Neural progenitor cell (in vitro differentiated cells): ENCODE measurements at regions not wholly inside any gene's neighbourhood (a gene's known extent, or its start where the extent isn't known, plus 50 kb on each side); places are given as distances from the start of the nearest gene placed in this dataset.

ENCODE experiments used
- DNase-seq: peaks from one replicate; pipeline ENCODE4 v3.0.0-alpha.2; 2016; ENCODE audit warnings: low spot score
- H2AFZ ChIP-seq: fragments of 200-600 bp; sonication (generic); replicated peaks from 2 replicates; pipeline ENCODE4 v1.6.1; 2016; ENCODE audit warnings: antibody characterized with exemption
- H3F3A ChIP-seq: fragments of 200-600 bp; sonication (generic); 2 replicates; pipeline ENCODE4 v1.6.1; 2016; ENCODE audit warnings: antibody characterized with exemption, low read depth
- H3K27ac ChIP-seq: fragments of 200-600 bp; sonication (generic); 2 replicates; pipeline ENCODE4 v1.5.1; 2016; ENCODE audit warnings: mild to moderate bottlenecking
- H3K27me3 ChIP-seq: fragments of 200-600 bp; sonication (generic); 2 replicates; pipeline ENCODE4 v1.6.1; 2016; ENCODE audit warnings: mild to moderate bottlenecking, moderate library complexity
- H3K36me3 ChIP-seq: fragments of 200-600 bp; sonication (generic); 2 replicates; pipeline ENCODE4 v1.5.1; 2016
- H3K4me1 ChIP-seq: fragments of 200-600 bp; sonication (generic); 2 replicates; pipeline ENCODE4 v1.6.1; 2016; ENCODE audit warnings: mixed run types
- H3K4me2 ChIP-seq: fragments of 200-600 bp; sonication (generic); 2 replicates; pipeline ENCODE4 v1.6.1; 2016
- H3K4me3 ChIP-seq: fragments of 200-600 bp; sonication (generic); 2 replicates; pipeline ENCODE4 v1.5.1; 2016
- H3K79me2 ChIP-seq: fragments of 200-600 bp; sonication (generic); 2 replicates; pipeline ENCODE4 v1.6.1; 2016; ENCODE audit warnings: low read depth
- H3K9ac ChIP-seq: fragments of 200-600 bp; sonication (generic); 2 replicates; pipeline ENCODE4 v1.6.1; 2016
- H3K9me3 ChIP-seq: fragments of 200-600 bp; sonication (generic); 2 replicates; pipeline ENCODE4 v1.5.1; 2016; ENCODE audit warnings: low read depth
- H4K20me1 ChIP-seq: fragments of 200-600 bp; sonication (generic); 2 replicates; pipeline ENCODE4 v1.6.1; 2016; ENCODE audit warnings: low read depth
- H3K27ac Mint-ChIP-seq: 3 replicates; pipeline ENCODE4 v1.8.0; 2021; ENCODE audit warnings: mixed read lengths
- H3K27me3 Mint-ChIP-seq: 2 replicates; pipeline ENCODE4 v1.8.0; 2022; ENCODE audit warnings: low read depth, mild to moderate bottlenecking, inconsistent platforms, moderate library complexity, mixed read lengths; ENCODE audit not compliant: insufficient read depth
- H3K36me3 Mint-ChIP-seq: 3 replicates; pipeline ENCODE4 v1.8.0; 2021; ENCODE audit warnings: mixed read lengths
- H3K4me1 Mint-ChIP-seq: 3 replicates; pipeline ENCODE4 v1.8.0; 2021; ENCODE audit warnings: mixed read lengths
- H3K4me3 Mint-ChIP-seq: 3 replicates; pipeline ENCODE4 v1.8.0; 2021; ENCODE audit warnings: mild to moderate bottlenecking, moderate library complexity, mixed read lengths
- H3K9me3 Mint-ChIP-seq: 3 replicates; pipeline ENCODE4 v1.8.0; 2020; ENCODE audit warnings: mixed read lengths
- CTCF ChIP-seq: fragments of 200-600 bp; sonication (generic); IDR thresholded peaks from 2 replicates; pipeline ENCODE4 v1.5.1; 2017; ENCODE audit warnings: antibody characterized with exemption, mild to moderate bottlenecking
- EZH2 ChIP-seq: fragments of 200-600 bp; sonication (generic); IDR thresholded peaks from 2 replicates; pipeline ENCODE4 v1.6.1; 2017; ENCODE audit warnings: antibody characterized with exemption, mild to moderate bottlenecking, moderate library complexity
- EZH2phosphoT487 ChIP-seq: fragments of 200-600 bp; sonication (generic); IDR thresholded peaks from 2 replicates; pipeline ENCODE4 v1.6.1; 2017; ENCODE audit warnings: antibody characterized with exemption

GRCh38 chr20:6831461-6831860 is 64.0 kb downstream of the BMP2 start:
- no peak overlapping the region for H3K27ac ChIP-seq
- no peaks in the 10 kb centered on the region for H3K9me3 ChIP-seq
- Mint-ChIP-seq H3K4me3 (no peak overlapping the region), H3K27me3 (peaks cover 6% of the 10 kb centered on the region), H3K4me1 (no peaks in the 10 kb centered on the region), H3K27ac (no peak overlapping the region), H3K36me3 (no peaks in the 10 kb centered on the region), H3K9me3 (no peaks in the 10 kb centered on the region)
- H3K27me3 ChIP-seq: no peaks in the 10 kb centered on the region
- H3K36me3 ChIP-seq: no peaks in the 10 kb centered on the region
- no peak overlapping the region for H3K4me3 ChIP-seq
- no peaks in the 10 kb centered on the region for H4K20me1 ChIP-seq
- H3F3A ChIP-seq: peaks cover 6% of the 10 kb centered on the region
- no peak overlapping the region for H3K9ac ChIP-seq
- no peak overlapping the region for H2AFZ ChIP-seq
- no peak for TF ChIP-seq EZH2phosphoT487
- no peak for TF ChIP-seq CTCF
- no peak for TF ChIP-seq EZH2
- H3K4me2 ChIP-seq: no peak overlapping the region
- DNase-seq: no peak
- no peaks in the 10 kb centered on the region for H3K79me2 ChIP-seq
- no peaks in the 10 kb centered on the region for H3K4me1 ChIP-seq

- Histone ChIP-seq H3K4me1 (peaks cover 12% of the 10 kb centered on the region), H3K9ac (no peak overlapping the region), H4K20me1 (no peaks in the 10 kb centered on the region), H3K4me3 (no peak overlapping the region), H3F3A (peaks cover 10% of the 10 kb centered on the region), H3K4me2 (no peak overlapping the region), H3K27ac (no peak overlapping the region), H3K79me2 (no peaks in the 10 kb centered on the region), H3K9me3 (no peaks in the 10 kb centered on the region), H3K27me3 (no peaks in the 10 kb centered on the region), H3K36me3 (no peaks in the 10 kb centered on the region), H2AFZ (no peak overlapping the region)
- no peak for DNase-seq
- no peak for TF ChIP-seq EZH2
- no peak for TF ChIP-seq EZH2phosphoT487
- TF ChIP-seq CTCF: no peak
- H3K27me3 Mint-ChIP-seq: peaks cover 4% of the 10 kb centered on the region
- no peak overlapping the region for H3K27ac Mint-ChIP-seq
- no peaks in the 10 kb centered on the region for H3K9me3 Mint-ChIP-seq
- no peaks in the 10 kb centered on the region for H3K36me3 Mint-ChIP-seq
- peaks cover 9% of the 10 kb centered on the region for H3K4me1 Mint-ChIP-seq
- no peak overlapping the region for H3K4me3 Mint-ChIP-seq
Measured at GRCh38 chr20:6832811-6833210, 65.3 kb downstream of the BMP2 start.

GRCh38 chr20:6835609-6836008 is 68.1 kb downstream of the BMP2 start:
- Histone ChIP-seq H3K36me3 (no peaks in the 10 kb centered on the region), H2AFZ (no peak overlapping the region), H4K20me1 (no peaks in the 10 kb centered on the region), H3K27ac (no peak overlapping the region), H3K4me2 (no peak overlapping the region), H3K4me3 (no peak overlapping the region), H3K9me3 (no peaks in the 10 kb centered on the region), H3F3A (peaks cover 13% of the 10 kb centered on the region), H3K9ac (no peak overlapping the region), H3K4me1 (peaks cover 28% of the 10 kb centered on the region), H3K27me3 (no peaks in the 10 kb centered on the region), H3K79me2 (no peaks in the 10 kb centered on the region)
- Mint-ChIP-seq H3K9me3 (no peaks in the 10 kb centered on the region), H3K4me1 (peaks cover 18% of the 10 kb centered on the region), H3K4me3 (no peak overlapping the region), H3K27ac (no peak overlapping the region), H3K27me3 (peaks cover 8% of the 10 kb centered on the region), H3K36me3 (no peaks in the 10 kb centered on the region)
- no peak for TF ChIP-seq EZH2
- no peak for TF ChIP-seq EZH2phosphoT487
- no peak for TF ChIP-seq CTCF
- DNase-seq: no peak
